T-helper 1 cell treated with Interleukin-12 subunit alpha and Interleukin-12 subunit beta and Interleukin-4 antibody, amounts not matched to agents 30 μg/mL and 1 μg/mL, for 36 hours (primary cell): ENCODE measurements at regions not wholly inside any gene's neighbourhood (a gene's known extent, or its start where the extent isn't known, plus 50 kb on each side); places are given as distances from the start of the nearest gene placed in this dataset.
A peak's percentile ranks its signal among the peaks of the same experiment; 100 is the strongest.
"Not testable (repeated sequence)": the region's sequence is repeated elsewhere in the genome, so short reads cannot be mapped to it uniquely, and the experiment has no call there.

Experiments used
- H3K27ac Mint-ChIP-seq: one replicate; pipeline ENCODE4 v1.8.0; 2021; ENCODE audit warnings: mild to moderate bottlenecking, mixed read lengths
- H3K27me3 Mint-ChIP-seq: one replicate; pipeline ENCODE4 v1.8.0; 2021; ENCODE audit warnings: low read depth, mixed read lengths
- H3K36me3 Mint-ChIP-seq: one replicate; pipeline ENCODE4 v1.8.0; 2021; ENCODE audit warnings: low read depth, mixed read lengths
- H3K4me1 Mint-ChIP-seq: one replicate; pipeline ENCODE4 v1.8.0; 2021; ENCODE audit warnings: low read depth, mixed read lengths
- H3K4me3 Mint-ChIP-seq: one replicate; pipeline ENCODE4 v1.8.0; 2021; ENCODE audit warnings: mild to moderate bottlenecking, moderate library complexity, mixed read lengths
- H3K9me3 Mint-ChIP-seq: one replicate; pipeline ENCODE4 v1.8.0; 2021; ENCODE audit warnings: mixed read lengths

- Mint-ChIP-seq H3K4me1 (peaks cover 11% of the 10 kb centered on the region), H3K9me3 (peaks cover 12% of the 10 kb centered on the region)
- H3K36me3 Mint-ChIP-seq, H3K27me3 Mint-ChIP-seq, H3K27ac Mint-ChIP-seq, H3K4me3 Mint-ChIP-seq: not testable (repeated sequence)
Observed at GRCh38 chr3:29182828-29183227, 98.0 kb upstream of the RBMS3 start.

GRCh38 chr3:29183346-29184087, 97.4 kb upstream of the RBMS3 start:
- Mint-ChIP-seq H3K36me3 (peaks cover 1% of the 10 kb centered on the region), H3K27me3 (no peaks in the 10 kb centered on the region), H3K27ac (peak overlapping the region; percentile 76), H3K4me3 (peak overlapping the region; percentile 26), H3K9me3 (peaks cover 11% of the 10 kb centered on the region), H3K4me1 (peaks cover 11% of the 10 kb centered on the region)

GRCh38 chr3:29185706-29186105, 95.2 kb upstream of the RBMS3 start:
- peaks cover 11% of the 10 kb centered on the region for H3K4me1 Mint-ChIP-seq
- no peaks in the 10 kb centered on the region for H3K36me3 Mint-ChIP-seq
- H3K9me3 Mint-ChIP-seq = peaks cover 4% of the 10 kb centered on the region
- H3K27me3 Mint-ChIP-seq = no peaks in the 10 kb centered on the region
- no peak overlapping the region for H3K27ac Mint-ChIP-seq
- no peak overlapping the region for H3K4me3 Mint-ChIP-seq

GRCh38 chr3:29186131-29186599, 94.7 kb upstream of the RBMS3 start:
- Mint-ChIP-seq H3K36me3 (peaks cover 1% of the 10 kb centered on the region), H3K27me3 (no peaks in the 10 kb centered on the region), H3K4me3 (no peak overlapping the region), H3K4me1 (peaks cover 11% of the 10 kb centered on the region), H3K9me3 (peaks cover 7% of the 10 kb centered on the region), H3K27ac (no peak overlapping the region)

- Mint-ChIP-seq H3K36me3 (peaks cover 1% of the 10 kb centered on the region), H3K27ac (no peak overlapping the region), H3K9me3 (peaks cover 12% of the 10 kb centered on the region), H3K27me3 (no peaks in the 10 kb centered on the region), H3K4me3 (no peak overlapping the region), H3K4me1 (peaks cover 11% of the 10 kb centered on the region)
Observed at GRCh38 chr3:29186982-29187725, 93.7 kb upstream of the RBMS3 start.

GRCh38 chr3:29189328-29189727, 91.5 kb upstream of the RBMS3 start:
- H3K9me3 Mint-ChIP-seq = peaks cover 20% of the 10 kb centered on the region
- no peak overlapping the region for H3K4me3 Mint-ChIP-seq
- H3K4me1 Mint-ChIP-seq = peaks cover 4% of the 10 kb centered on the region
- H3K27me3 Mint-ChIP-seq = no peaks in the 10 kb centered on the region
- peaks cover 3% of the 10 kb centered on the region for H3K36me3 Mint-ChIP-seq
- H3K27ac Mint-ChIP-seq = no peak overlapping the region

GRCh38 chr3:29194139-29194538, 86.7 kb upstream of the RBMS3 start:
- Mint-ChIP-seq H3K9me3 (peaks cover 25% of the 10 kb centered on the region), H3K36me3 (peaks cover 3% of the 10 kb centered on the region), H3K4me3 (no peak overlapping the region), H3K27me3 (no peaks in the 10 kb centered on the region), H3K27ac (no peak overlapping the region), H3K4me1 (no peaks in the 10 kb centered on the region)

GRCh38 chr3:29195056-29195455, 85.8 kb upstream of the RBMS3 start:
- Mint-ChIP-seq H3K27me3 (peaks cover 3% of the 10 kb centered on the region), H3K27ac (no peak overlapping the region), H3K9me3 (peaks cover 25% of the 10 kb centered on the region), H3K36me3 (peaks cover 3% of the 10 kb centered on the region), H3K4me3 (no peak overlapping the region), H3K4me1 (no peaks in the 10 kb centered on the region)

GRCh38 chr3:29201604-29202003, 79.3 kb upstream of the RBMS3 start:
- H3K27me3 Mint-ChIP-seq = peaks cover 10% of the 10 kb centered on the region
- no peaks in the 10 kb centered on the region for H3K9me3 Mint-ChIP-seq
- no peaks in the 10 kb centered on the region for H3K36me3 Mint-ChIP-seq
- no peak overlapping the region for H3K4me3 Mint-ChIP-seq
- H3K4me1 Mint-ChIP-seq = no peaks in the 10 kb centered on the region
- no peak overlapping the region for H3K27ac Mint-ChIP-seq

GRCh38 chr3:29202378-29202777, 78.5 kb upstream of the RBMS3 start:
- no peak overlapping the region for H3K4me3 Mint-ChIP-seq
- no peak overlapping the region for H3K27ac Mint-ChIP-seq
- no peaks in the 10 kb centered on the region for H3K9me3 Mint-ChIP-seq
- no peaks in the 10 kb centered on the region for H3K36me3 Mint-ChIP-seq
- peaks cover 10% of the 10 kb centered on the region for H3K27me3 Mint-ChIP-seq
- H3K4me1 Mint-ChIP-seq = no peaks in the 10 kb centered on the region

GRCh38 chr3:29203851-29204250, 77.0 kb upstream of the RBMS3 start:
- Mint-ChIP-seq H3K27ac (no peak overlapping the region), H3K27me3 (peaks cover 10% of the 10 kb centered on the region), H3K36me3 (no peaks in the 10 kb centered on the region), H3K9me3 (no peaks in the 10 kb centered on the region), H3K4me3 (no peak overlapping the region), H3K4me1 (no peaks in the 10 kb centered on the region)

- H3K27ac Mint-ChIP-seq = no peak overlapping the region
- peaks cover 3% of the 10 kb centered on the region for H3K4me1 Mint-ChIP-seq
- H3K36me3 Mint-ChIP-seq = no peaks in the 10 kb centered on the region
- peaks cover 7% of the 10 kb centered on the region for H3K27me3 Mint-ChIP-seq
- H3K9me3 Mint-ChIP-seq = no peaks in the 10 kb centered on the region
- H3K4me3 Mint-ChIP-seq = no peak overlapping the region
Observed at GRCh38 chr3:29207427-29207826, 73.4 kb upstream of the RBMS3 start.

GRCh38 chr3:29212789-29213433, 68.0 kb upstream of the RBMS3 start:
- no peaks in the 10 kb centered on the region for H3K27me3 Mint-ChIP-seq
- peaks cover 2% of the 10 kb centered on the region for H3K36me3 Mint-ChIP-seq
- no peak overlapping the region for H3K4me3 Mint-ChIP-seq
- peak overlapping the region; percentile 47 for H3K27ac Mint-ChIP-seq
- H3K4me1 Mint-ChIP-seq = peaks cover 9% of the 10 kb centered on the region
- peaks cover 13% of the 10 kb centered on the region for H3K9me3 Mint-ChIP-seq

- H3K4me3 Mint-ChIP-seq = no peak overlapping the region
- H3K27me3 Mint-ChIP-seq = no peaks in the 10 kb centered on the region
- peaks cover 2% of the 10 kb centered on the region for H3K36me3 Mint-ChIP-seq
- H3K4me1 Mint-ChIP-seq = peaks cover 9% of the 10 kb centered on the region
- no peak overlapping the region for H3K27ac Mint-ChIP-seq
- H3K9me3 Mint-ChIP-seq = peaks cover 13% of the 10 kb centered on the region
Observed at GRCh38 chr3:29214009-29214658, 66.7 kb upstream of the RBMS3 start.
